GM19239 (cell line): ENCODE measurements at regions not wholly inside any gene's neighbourhood (a gene's known extent, or its start where the extent isn't known, plus 50 kb on each side); places are given as distances from the start of the nearest gene placed in this dataset.
"Not testable (repeated sequence)": the region's sequence is repeated elsewhere in the genome, so short reads cannot be mapped to it uniquely, and the experiment has no call there.

Experiments
- DNase-seq: peaks from one replicate; pipeline ENCODE4 v3.0.0; 2011; ENCODE audit warnings: low spot score; ENCODE audit not compliant: insufficient read length
- FAIRE-seq: peaks from 2 replicates; lab custom pipeline; 2011; peaks lifted over from hg19 to GRCh38; lab: Jason Lieb, UNC

- no peak for DNase-seq
- no peak for FAIRE-seq
Observed at GRCh38 chr6:14569394-14569793, 451.8 kb downstream of the CD83 start.

- not testable (repeated sequence) for FAIRE-seq, DNase-seq
Observed at GRCh38 chr6:14569874-14570273, 452.3 kb downstream of the CD83 start.

DNA sequence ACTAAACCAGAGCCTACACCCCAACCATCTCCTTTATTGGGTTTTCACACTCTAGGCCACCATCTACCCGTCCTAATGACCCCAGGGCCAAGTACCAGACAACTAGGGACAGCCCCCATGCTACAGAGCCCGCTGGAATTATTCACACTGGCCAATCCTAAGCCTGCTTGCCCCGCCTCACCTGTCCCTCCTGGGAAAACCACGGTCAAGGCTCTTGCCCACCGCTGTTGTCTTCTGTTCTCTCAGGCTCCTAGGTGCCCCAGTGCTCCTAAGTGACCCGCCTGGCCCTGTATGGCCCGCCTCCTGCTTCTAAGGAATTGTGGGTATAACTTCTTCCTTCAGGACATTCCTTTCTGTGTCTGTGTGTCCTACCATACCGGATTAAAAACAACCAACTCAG lies 453.4 kb downstream of the CD83 start:
- DNase-seq: no peak
- FAIRE-seq: no peak

DNA sequence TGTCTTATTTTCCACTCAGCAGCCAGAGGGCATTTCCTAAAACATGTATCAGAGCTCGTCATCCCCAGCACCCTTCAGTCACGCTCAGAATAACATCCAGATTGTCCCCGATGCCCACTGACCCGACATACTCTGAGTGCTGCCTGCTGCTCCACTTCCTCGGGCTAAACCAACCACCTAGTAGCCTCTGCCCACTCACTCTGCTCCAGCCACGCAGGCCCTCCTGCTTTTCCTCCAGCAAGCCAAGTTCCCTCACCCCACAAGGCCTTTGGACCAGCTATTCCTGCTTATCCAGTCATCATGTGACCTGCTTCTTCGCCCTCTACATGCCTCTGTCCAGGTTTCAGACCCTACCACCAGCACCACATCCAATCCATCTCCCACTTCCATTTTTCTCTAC lies 454.2 kb downstream of the CD83 start:
- FAIRE-seq: no peak
- no peak for DNase-seq

- DNase-seq (no peak), FAIRE-seq (no peak)
Observed at GRCh38 chr6:14573267-14573666, 455.7 kb downstream of the CD83 start.

DNA sequence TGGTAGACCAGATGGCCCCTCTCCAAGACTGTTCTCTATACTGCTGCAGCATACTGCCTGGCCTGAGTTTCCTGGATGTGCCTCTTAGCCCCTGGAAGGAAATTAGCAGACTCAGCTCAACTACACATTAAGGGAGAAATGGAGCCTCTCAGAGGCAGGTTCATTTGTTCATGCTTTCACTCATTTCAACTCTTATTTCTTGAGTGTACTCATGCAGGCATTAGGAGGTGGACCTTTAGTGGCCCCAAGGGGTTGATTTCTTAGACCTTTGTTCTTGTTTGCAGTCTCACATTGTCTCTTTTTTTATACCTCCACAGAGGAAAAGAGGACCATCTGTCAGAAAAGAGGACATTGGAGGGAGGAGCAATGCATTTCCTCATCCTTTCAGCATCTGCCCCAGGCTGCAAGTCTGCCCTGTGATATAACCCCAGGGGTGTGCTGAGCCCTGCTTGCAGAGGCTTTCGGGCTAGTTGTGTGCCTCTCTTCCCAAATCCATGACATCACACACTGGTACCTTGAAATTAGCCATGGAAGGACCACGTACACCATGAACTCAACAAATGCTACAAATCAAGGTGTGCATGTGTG lies 456.2 kb downstream of the CD83 start:
- FAIRE-seq (no peak), DNase-seq (no peak)

- FAIRE-seq (no peak), DNase-seq (no peak)
Observed at GRCh38 chr6:14575961-14576360, 458.4 kb downstream of the CD83 start.

DNA sequence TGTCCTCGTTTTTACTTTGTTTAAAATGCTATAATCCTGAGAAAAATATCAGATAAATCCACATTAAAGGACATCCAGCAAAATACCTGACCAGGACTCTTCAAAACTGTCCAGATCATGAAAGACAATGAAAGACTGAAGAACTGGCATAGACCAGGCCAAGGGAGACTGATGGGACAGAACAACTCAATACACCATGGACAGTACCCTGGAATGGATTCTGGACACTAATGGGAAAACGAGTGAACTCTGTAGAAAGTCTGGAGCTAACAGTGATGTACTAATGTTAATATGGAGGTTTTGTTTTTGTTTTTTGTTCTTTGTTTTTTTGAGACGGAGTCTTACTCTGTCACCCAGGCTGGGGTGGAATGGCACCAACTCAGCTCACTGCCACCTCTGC lies 461.4 kb downstream of the CD83 start:
- DNase-seq (no peak), FAIRE-seq (no peak)

- FAIRE-seq: no peak
- DNase-seq: no peak
Observed at GRCh38 chr6:14582749-14583148, 465.2 kb downstream of the CD83 start.

GRCh38 chr6:14583826-14584225 lies 466.3 kb downstream of the CD83 start:
- DNase-seq: no peak
- FAIRE-seq: no peak

DNA sequence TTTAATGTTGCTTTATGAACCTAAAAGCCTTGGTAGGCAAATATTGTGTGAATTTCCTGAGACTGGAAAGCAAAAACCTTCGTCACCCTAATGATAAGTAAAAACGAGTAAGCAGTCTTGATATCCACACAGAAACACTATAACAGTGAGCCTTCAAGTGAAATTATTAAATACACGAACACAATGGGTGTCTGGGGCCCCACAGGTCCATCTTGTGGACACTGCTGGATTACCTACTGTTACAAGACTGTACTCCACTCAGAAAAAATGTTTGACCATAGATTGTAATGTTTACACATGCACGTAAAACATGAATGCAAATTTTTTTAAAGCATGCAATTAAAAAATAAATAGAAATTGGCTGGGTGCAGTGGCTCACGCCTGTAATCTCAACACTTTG lies 466.9 kb downstream of the CD83 start:
- DNase-seq (no peak), FAIRE-seq (no peak)

DNA sequence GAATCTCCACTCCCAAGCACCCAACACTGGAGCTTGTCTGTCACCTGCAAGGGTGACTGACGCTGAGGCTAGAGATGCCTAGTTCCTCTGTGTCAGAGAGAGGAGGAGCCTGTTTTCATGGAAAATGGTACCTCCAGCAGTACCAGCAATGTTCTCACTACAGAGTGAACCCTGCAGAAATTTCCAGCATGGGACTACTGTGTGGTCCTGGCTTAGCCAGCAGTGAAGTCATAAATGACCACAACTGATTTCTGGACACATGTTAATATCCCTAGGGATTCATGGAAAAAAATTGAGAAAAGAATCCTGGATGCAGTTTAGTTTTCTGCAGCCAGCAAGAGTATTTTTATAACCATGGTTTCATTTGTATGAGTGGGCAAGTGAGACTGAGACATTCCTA lies 468.1 kb downstream of the CD83 start:
- no peak for FAIRE-seq
- no peak for DNase-seq

- FAIRE-seq (no peak), DNase-seq (no peak)
Observed at GRCh38 chr6:14589175-14589574, 471.6 kb downstream of the CD83 start.

DNA sequence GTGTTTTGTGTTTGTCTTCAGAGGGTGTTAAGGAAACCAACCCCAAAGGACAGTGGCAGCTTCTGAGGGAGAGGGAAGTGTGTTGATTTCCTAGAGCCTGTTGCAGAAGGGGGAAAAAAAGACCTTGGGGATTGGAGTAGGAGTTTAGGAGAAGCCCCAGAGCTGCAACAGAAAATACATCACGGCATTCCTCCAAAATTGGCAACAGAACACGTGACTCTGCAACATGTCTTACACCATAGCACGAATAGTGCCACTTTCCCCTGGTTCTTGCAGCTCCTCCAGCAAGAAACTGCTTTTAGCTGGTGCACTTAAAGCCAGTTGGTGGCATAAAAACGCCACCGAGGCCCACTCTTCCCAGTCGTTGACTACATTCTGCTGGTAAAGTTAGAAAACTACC lies 473.0 kb downstream of the CD83 start:
- FAIRE-seq: no peak

DNA sequence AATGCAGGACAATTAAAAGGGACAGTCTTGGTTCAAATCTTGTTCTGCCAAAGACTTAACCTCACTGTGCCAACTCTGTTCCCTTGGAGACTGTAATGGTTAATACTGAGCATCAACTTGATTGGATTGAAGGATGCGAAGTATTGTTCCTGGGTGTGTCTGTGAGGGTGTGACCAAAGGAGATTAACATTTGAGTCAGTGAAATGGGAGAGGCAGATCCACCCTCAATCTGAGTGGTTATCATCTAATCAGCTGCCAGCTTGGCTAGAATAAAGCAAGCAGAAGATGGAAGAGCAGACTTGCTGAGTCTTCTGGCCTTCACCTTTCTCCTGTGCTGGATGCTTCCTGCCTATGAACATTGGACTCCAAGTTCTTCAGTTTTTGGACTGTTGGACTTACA lies 474.4 kb downstream of the CD83 start:
- FAIRE-seq (no peak), DNase-seq (no peak)

More for the DNA sequence above, 473.0 kb downstream of the CD83 start:
- DNase-seq: no peak

GRCh38 chr6:14593286-14593685 lies 475.7 kb downstream of the CD83 start:
- DNase-seq: no peak
- FAIRE-seq: no peak

GRCh38 chr6:14595751-14596150 lies 478.2 kb downstream of the CD83 start:
- DNase-seq (no peak), FAIRE-seq (no peak)

DNA sequence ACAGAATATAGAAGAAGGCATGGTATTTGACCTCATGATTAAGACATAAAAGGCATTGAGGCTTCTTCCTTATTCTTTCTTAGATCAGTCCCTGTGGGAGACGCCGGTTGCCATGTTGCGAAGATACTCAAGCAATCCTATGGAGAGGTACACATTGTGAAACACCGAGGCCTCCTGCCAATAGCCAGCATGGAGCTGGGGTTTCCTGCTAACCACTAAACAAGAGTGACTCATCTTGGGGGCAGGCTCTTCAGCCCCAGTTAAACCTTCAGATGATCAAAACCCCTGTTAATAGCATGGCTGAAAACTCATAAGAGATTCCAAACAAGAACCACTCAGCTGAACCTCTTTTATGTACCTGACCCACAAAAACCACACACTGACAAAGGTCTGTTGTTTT lies 478.8 kb downstream of the CD83 start:
- DNase-seq (no peak), FAIRE-seq (no peak)

GRCh38 chr6:14597090-14597489 lies 479.5 kb downstream of the CD83 start:
- FAIRE-seq: no peak
- no peak for DNase-seq

DNA sequence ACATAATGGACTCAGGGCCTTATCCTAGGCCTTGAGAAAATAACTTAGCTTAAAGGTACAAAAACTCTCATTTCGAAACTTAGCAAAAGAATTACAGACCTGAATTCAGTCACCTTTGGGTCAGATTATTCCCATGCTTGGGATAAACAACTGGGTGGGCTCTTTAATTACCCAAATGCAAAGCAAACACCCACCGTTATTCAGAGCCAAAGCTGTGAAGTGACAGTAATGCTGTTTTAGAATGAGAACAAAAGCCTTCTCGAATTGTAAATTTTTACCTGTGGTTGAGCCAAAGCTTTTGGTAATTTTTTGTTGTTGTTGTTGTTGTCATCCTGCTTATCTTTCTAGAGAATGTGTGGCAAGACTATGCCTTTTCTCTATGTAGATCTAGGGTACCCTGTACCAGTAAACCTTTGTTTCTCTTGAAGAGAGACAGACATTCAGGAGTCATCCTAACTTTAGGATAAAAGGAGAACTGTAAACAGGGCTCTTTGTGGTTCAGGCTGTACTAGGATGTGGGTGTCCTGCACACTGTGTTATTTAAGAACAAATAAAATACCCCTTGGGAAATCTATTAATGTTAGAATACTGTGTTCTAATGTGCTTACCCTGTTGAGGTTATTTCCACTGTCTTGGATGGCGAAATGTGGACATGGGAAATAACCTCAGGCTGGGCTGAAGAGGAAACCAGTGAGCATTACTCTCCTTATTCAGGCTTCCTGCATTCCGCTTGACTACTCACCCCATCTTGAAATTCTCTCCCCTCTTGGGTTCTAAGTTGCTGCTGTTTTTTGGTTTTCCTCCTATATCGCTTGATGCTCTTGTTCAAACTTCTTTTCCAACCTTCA lies 480.7 kb downstream of the CD83 start:
- DNase-seq (no peak), FAIRE-seq (no peak)

DNA sequence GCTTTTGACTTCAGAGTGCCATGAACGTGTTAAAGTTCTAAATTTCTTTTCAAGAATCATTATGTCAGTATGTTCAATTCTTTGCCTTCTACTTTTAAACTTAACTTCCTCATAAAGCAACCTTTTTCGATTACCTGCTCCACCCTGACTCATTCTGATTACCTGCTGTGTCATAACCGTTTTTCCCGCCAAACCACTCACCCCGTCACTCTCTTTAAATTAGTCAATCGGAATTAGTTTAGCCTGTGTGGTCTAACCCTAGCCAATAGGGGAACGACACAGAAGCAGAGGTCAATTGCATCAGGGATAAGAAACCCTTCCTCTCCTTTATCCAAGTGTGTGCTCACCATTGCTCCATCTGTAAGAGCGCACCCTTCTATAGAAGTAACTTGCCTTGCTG lies 482.7 kb downstream of the CD83 start:
- not testable (repeated sequence) for DNase-seq, FAIRE-seq

DNA sequence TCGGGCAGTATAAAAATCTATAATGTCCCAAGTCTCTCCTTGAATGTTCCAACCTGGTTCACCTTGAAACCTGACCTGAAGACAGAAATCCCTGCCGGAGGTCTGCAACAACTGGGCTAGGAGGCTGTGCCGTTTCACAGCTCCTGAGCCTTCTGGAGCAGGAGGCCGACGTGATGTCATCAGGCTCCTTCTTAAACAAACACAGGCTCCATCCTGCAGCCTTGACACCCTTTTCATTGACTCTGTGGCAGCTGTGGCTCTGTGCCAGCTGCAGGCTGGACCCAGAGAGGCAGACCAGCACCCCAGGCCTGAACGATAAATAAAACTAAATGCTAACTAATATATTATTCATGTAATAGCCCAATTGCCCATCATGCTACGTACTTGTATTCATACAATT lies 483.9 kb downstream of the CD83 start:
- FAIRE-seq: no peak
- no peak for DNase-seq
